ENCODE measurements at regions not wholly inside any gene's neighbourhood (a gene's known extent, or its start where the extent isn't known, plus 50 kb on each side); places are given as distances from the start of the nearest gene placed in this dataset.

DNA sequence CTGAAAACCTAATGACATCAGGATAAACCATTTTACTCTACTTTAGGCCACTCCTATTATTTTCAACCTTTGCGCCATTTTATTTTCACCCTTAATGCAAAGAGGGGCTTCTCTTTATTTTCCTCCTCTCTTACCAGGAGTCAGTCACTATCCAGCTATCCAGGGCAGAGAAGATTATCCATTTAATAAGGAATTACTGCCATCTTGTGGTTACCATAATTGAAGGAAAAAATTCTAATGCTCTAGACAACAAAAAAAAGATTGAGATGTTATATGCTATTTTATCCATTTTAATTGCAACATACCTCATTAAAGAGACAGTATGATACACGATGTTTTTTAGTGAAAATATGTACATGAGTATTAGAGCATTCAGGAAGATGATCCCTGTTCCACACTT is 514.5 kb upstream of the FAM241A start:
- TF ChIP-seq, protein P1, sequence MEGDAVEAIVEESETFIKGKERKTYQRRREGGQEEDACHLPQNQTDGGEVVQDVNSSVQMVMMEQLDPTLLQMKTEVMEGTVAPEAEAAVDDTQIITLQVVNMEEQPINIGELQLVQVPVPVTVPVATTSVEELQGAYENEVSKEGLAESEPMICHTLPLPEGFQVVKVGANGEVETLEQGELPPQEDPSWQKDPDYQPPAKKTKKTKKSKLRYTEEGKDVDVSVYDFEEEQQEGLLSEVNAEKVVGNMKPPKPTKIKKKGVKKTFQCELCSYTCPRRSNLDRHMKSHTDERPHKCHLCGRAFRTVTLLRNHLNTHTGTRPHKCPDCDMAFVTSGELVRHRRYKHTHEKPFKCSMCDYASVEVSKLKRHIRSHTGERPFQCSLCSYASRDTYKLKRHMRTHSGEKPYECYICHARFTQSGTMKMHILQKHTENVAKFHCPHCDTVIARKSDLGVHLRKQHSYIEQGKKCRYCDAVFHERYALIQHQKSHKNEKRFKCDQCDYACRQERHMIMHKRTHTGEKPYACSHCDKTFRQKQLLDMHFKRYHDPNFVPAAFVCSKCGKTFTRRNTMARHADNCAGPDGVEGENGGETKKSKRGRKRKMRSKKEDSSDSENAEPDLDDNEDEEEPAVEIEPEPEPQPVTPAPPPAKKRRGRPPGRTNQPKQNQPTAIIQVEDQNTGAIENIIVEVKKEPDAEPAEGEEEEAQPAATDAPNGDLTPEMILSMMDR (IDR thresholded peaks at IDR 0.05): peak in 4 of 6 experiments; percentile 24 to 46 (median 28)
- TF ChIP-seq POLR2A (IDR thresholded peaks at IDR 0.05): no peak
- no peaks in the 10 kb centered on the region for H3K36me3 ChIP-seq (replicated peaks in 1 of 2)
- H3K27me3 ChIP-seq: peaks cover 9% of the 10 kb centered on the region
- no peak overlapping the region for H3K27ac ChIP-seq
- intact Hi-C loops (cut with DNase I): loop anchor here in 1 of 2 donors (10.0 kb wide), 1 partner anchor 394 kb away; no protein-coding TSS in a partner anchor
- WGBS, 4 donors: 26 to 45% (median 37%) methylated on average over 2 of the region's 2 CpGs
- H3K4me3 ChIP-seq: no peak overlapping the region
- H3K4me1 ChIP-seq (replicated peaks in 1 of 2): no peaks in the 10 kb centered on the region
- no peaks in the 10 kb centered on the region for H3K9me3 ChIP-seq (replicated peaks in 1 of 3)
- DNase-seq: no peak

DNA sequence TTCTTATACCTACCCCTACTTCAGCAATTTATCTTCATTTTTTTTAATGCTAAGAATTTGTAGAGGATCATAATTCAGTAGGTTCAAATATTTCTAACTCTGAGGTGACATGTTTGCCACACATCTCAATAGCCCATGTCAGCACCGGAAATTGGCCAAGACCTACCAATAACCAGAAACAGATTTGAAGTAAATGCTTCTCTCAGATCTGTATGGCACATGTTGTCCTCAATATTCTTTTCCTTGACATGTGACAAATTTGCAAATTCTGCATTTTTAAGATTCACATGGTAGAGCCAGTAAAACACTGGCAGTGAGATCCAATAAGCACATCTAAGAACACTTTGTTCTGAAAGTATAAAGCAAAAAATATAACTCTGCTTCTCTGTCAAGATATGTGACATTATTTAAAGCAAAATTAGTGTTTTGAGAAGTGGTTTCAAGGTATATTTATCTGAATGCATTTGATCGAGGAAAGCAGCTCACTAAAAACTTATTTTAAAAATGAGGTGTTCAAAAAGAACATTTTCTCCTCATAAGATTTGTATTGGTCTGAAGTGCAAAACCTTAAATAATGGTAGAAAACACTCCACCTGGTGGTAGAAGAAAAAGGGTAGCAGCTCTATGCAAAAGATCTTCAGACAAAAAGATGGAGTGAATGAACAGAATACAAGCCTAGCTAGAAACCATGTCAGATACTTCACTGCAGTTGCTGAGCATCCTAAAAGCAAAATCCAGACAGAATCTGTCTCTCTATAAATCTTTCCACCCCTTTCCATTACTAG is 513.8 kb upstream of the FAM241A start:
- H3K27me3 ChIP-seq: peaks cover 9% of the 10 kb centered on the region
- no peak overlapping the region for H3K4me3 ChIP-seq
- H3K4me1 ChIP-seq (replicated peaks in 1 of 2): no peaks in the 10 kb centered on the region
- TF ChIP-seq, protein P1 (IDR thresholded peaks at IDR 0.05): peak in 3 of 6 experiments; percentile 3 to 24 (median 19)
- TF ChIP-seq POLR2A (IDR thresholded peaks at IDR 0.05): no peak
- intact Hi-C loops (cut with DNase I): loop anchor here in 1 of 2 donors (10.0 kb wide), 1 partner anchor 393 kb away; no protein-coding TSS in a partner anchor
- H3K27ac ChIP-seq: no peak overlapping the region
- no peaks in the 10 kb centered on the region for H3K9me3 ChIP-seq (replicated peaks in 1 of 3)
- 58 to 65% (median 62%) methylated on average over 2 of the region's 2 CpGs for WGBS, 4 donors
- no peaks in the 10 kb centered on the region for H3K36me3 ChIP-seq (replicated peaks in 1 of 2)
- DNase-seq: no peak

GRCh38 chr4:111632641-111633151 is 512.6 kb upstream of the FAM241A start:
- no peaks in the 10 kb centered on the region for H3K9me3 ChIP-seq (replicated peaks in 1 of 3)
- H3K27ac ChIP-seq: no peak overlapping the region
- peaks cover 8% of the 10 kb centered on the region for H3K27me3 ChIP-seq
- 72 to 95% (median 89%) methylated on average over 1 of the region's 1 CpG for WGBS, 4 donors
- DNase-seq: no peak
- no peak overlapping the region for H3K4me3 ChIP-seq
- intact Hi-C loops (cut with DNase I): loop anchor here in 1 of 2 donors (10.0 kb wide), 1 partner anchor 392 kb away; no protein-coding TSS in a partner anchor
- TF ChIP-seq POLR2A (IDR thresholded peaks at IDR 0.05): no peak
- TF ChIP-seq, protein P1 (IDR thresholded peaks at IDR 0.05): no peak
- no peaks in the 10 kb centered on the region for H3K4me1 ChIP-seq (replicated peaks in 1 of 2)
- no peaks in the 10 kb centered on the region for H3K36me3 ChIP-seq (replicated peaks in 1 of 2)

GRCh38 chr4:111633663-111634266 is 511.5 kb upstream of the FAM241A start:
- Histone ChIP-seq H3K27me3 (peaks cover 6% of the 10 kb centered on the region), H3K36me3 (replicated peaks in 1 of 2) (no peaks in the 10 kb centered on the region), H3K9me3 (replicated peaks in 1 of 3) (no peaks in the 10 kb centered on the region), H3K4me3 (no peak overlapping the region), H3K4me1 (replicated peaks in 1 of 2) (no peaks in the 10 kb centered on the region), H3K27ac (no peak overlapping the region)
- no peak for DNase-seq
- intact Hi-C loops (cut with DNase I): loop anchor here in 1 of 2 donors (10.0 kb wide), 1 partner anchor 391 kb away; no protein-coding TSS in a partner anchor
- TF ChIP-seq, protein P1 (IDR thresholded peaks at IDR 0.05): no peak
- no peak for TF ChIP-seq POLR2A (IDR thresholded peaks at IDR 0.05)
- 65 to 73% (median 68%) methylated on average over 7 of the region's 7 CpGs for WGBS, 4 donors
